OCI-M1 (cell line): ENCODE measurements at regions not wholly inside any gene's neighbourhood (a gene's known extent, or its start where the extent isn't known, plus 50 kb on each side); places are given as distances from the start of the nearest gene placed in this dataset.

ENCODE experiments used
- DNase-seq: peaks from one replicate; lab custom pipeline; 2025; lab: John Stamatoyannopoulos, UW

DNA sequence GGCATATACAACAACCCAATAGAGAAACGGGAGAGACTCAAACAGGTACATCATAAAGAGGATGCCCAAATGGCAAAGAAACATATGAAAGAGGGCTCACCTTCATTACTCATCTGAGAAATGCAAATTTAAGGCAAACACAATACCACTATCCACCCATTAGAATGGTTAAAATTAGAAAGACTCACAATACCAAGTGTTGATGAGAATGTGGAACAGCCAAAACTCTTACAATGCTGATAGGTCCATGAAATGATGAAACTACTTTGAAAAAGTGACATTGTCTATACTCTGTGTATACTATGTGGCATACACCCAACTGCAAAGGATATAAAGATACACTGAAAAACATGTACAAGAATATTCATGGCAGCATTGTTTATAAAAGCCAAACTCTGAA lies 96.2 kb upstream of the TSHZ3 start:
- DNase-seq: no peak

DNA sequence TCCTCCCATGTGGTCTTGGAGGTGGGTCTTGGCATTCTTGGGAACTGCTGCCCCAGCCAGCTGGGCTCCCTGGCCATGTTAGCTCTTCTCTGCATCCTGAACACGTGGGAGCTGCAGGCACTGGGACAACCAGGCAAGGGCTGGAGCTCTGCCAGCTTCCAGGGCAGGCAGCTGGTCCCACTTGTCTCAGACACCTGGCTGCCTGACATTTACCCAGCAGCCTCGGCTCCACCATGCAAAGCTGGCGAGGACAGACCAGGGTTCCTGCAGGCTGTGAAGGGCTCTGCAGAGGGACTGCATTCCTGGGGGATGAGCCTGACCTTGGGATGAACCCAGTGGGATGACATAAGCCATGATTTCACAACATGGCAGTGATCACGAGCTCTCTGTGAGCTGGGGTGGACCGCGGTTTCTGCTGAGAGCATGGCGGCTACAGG lies 99.0 kb upstream of the TSHZ3 start:
- no peak for DNase-seq

DNA sequence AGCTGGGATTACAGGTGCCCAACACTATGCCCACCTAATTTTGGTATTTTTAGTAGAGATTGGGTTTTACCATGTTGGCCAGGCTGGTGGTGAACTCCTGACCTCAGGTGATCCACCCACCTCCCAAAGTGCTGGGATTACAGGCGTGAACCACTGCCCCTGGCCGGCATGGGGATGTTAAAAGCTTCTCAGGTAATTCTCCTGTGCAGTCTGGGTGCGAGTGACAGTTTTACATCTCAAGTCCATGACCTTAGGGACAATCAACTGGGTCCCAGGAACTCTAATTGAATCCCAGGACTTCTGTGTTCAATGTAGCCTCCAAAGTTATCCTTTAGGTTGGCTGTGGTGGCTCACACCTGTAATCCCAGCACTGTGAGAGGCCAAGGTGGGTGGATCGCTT lies 100.1 kb upstream of the TSHZ3 start:
- DNase-seq: no peak

DNA sequence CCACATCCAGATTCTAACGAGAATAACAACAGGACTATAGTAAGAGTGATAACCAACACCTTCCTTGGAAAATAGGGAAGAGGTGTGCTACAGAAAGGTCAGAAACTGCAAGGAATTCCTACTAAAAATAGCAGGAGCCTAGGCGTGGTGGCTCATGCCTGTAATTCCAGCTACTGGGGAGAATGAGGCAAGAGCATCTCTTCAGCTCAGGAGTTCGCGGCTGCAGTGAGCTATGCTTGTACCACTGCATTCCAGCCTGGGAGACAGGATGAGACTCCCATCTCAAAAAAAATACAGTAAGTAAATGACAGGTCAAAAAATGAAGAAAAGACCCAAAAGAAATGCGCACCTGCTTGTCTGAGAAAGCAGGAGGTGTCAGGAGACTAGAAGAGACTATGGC lies 101.5 kb upstream of the TSHZ3 start:
- DNase-seq: no peak

DNA sequence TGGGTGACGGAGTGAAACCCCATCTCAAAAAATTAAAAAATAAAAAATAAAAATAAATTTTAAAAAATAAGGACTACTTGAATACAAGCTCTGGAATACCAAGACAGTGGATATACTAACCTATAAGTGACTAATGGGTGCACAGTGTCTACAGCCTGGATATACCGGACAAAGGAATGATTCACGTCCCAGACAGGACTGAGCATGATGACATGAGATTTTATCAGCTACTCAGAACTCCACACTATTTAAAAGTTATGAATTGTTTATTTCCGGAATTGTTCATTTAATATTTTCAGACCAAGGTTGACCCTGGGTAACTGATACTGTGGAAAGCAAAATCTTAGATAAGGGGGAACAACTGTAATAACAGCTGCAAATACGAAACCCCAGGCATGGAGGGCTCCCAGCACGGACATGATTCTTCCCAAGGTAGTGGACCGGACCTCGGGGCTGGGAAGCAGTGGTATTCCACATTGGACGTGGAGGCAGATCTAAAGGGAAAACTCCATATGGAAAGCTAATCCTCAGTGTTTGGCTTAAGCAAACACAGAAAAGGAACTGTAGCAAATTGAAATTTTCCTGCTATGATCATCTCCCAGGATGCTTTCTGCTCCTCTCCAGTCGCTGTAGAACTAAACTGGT lies 102.6 kb upstream of the TSHZ3 start:
- no peak for DNase-seq

DNA sequence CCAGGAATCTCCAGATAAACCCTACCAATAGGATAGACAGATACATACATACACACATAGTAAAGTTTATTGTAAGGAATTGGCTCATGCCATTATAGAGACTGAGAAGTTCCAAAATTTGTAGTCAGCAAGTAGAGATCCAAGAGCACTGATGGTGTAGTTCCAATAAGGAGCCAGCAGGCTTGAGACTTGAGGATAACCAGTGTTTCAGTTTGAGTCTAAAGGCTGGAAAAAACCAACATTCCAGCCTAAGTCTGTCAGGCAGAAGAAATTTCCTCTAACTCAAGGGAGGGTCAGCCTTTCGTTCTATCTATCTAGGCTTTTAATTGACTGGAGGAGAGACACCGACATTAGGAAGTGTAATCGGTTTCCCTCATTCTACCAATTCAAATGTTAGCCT lies 110.2 kb upstream of the TSHZ3 start:
- DNase-seq: no peak

DNA sequence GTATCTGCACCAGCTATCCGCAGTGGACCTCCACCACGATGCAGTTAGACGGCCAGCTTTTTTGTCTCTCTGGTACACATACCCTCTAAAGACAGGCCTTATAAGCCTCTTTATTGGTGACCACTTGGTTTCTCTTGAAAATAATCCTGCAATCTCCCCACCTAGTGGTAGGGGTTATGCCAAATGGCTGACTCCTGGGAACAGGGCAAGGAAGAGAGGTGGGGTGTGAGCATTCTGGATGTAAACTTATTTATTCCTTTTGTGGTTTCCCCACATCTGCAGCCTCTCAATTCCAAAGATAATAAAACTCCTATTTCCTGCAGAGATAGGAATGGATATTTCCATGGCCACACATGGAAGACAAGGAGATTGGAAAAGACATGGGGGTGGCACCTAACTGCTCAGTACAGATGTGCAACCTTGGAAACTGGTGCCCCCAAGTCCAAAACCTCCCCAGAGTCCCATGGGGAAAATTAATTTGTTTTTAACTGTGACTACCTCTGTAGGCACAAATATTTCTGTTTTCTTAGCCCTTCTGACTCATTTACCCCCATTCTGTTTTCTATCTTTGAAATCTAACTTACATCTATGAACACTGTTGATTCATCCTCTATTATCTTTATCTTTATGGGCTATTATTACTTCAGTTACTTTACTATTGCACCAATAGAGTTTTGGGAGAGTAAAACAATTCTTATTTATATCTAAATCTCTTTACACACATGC lies 112.7 kb upstream of the TSHZ3 start:
- DNase-seq: no peak

DNA sequence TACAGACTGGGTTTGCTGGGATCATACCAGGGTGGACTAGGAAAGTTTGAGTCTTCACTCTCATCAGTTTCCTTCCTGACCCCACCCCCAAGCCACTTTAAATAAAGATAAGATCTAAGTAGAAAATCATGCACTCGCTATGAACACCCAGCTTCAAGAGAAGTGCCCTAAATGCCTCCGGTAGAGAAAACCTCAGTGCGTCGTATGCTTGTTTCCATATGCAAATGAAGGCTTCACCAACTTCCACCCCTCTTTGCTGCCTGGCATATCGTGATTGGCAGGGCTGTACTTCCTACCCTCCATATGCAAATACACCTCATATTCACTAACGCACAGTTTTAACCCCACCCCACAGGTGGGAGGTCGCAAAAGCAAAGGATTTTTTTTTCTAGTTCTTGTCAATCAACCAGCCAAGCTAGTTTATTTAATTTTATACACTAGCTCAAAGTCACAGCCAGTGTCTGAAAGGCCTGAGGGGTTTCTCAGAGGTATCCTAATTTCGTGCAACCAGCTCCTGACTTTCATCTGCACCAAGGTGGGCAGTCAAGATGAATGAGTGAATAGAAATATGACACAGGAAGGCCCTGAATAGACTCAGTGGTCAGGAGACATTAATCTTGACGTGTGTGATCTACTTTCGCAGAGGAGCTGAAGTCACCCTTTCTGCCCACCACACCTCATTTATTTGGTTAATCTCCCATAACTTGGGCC lies 121.1 kb upstream of the TSHZ3 start:
- DNase-seq: no peak

DNA sequence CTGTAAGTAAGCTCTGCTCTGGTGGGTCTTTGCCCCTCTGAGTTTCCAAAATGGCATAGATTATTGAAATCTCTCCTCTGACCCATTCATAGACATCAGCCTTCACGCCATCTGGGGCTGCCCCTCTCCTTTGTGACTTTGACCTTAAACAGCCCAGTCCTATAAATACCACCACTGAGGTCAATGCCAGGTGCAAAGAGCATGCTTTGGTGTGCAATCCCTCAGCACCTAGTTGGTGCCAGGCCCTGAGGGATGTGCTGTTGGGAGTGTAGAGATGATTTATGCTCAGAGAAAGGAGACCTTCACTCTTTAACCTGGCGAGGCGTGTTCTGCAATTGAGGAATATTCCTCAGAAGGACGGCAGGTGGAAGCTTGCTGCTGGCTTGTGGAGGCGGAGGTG lies 121.7 kb upstream of the TSHZ3 start:
- DNase-seq: no peak

DNA sequence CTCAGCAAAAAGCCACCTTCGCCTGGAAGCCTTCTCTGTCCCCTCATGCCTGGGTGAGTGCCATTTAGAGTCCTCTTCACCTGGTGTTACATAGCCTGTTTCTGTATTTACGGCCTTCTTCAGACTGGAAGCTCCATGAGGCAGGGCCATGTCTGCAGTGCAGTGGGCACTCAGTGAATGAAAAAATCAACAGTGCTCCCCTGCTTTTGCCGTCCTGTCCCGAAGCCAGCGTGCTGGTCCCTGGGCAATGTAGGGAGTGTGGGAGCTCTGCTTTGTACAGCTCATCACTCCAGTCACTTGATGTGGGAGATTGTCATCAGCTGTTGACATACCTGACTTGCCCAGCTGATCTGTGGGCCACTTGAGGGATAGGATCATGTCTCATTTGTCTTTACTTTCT lies 129.0 kb upstream of the TSHZ3 start:
- DNase-seq: no peak

DNA sequence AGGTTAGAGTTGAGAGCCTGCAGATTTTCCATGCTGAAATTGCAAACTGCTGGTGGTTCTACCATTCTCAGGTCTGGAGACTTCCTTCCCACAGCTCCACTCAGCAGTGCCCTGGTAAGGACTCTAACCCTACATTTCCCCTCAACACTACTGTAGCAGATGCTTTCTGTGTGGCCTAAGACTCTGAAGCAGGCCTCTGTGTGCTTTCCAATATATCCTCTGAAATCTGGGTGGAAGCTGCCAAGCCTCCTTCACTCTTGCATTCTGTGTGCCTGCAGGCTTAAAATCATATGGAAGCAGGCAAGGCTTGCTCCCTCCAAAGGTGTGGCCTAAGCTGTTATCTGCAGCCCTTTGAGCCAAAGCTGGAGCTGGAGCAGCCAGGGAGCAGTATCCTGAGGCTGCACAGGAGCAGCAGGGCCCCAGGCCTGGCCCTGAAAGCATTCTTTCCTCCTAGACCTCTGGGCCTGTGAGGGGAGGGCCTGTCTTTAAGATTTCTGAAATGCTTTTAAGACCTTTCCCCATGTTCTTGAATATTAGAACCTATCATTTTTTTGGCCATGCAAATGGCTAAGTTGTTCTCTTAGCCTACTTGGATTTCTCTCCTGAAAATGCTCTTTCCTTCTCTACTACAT lies 134.1 kb upstream of the TSHZ3 start:
- DNase-seq: no peak

DNA sequence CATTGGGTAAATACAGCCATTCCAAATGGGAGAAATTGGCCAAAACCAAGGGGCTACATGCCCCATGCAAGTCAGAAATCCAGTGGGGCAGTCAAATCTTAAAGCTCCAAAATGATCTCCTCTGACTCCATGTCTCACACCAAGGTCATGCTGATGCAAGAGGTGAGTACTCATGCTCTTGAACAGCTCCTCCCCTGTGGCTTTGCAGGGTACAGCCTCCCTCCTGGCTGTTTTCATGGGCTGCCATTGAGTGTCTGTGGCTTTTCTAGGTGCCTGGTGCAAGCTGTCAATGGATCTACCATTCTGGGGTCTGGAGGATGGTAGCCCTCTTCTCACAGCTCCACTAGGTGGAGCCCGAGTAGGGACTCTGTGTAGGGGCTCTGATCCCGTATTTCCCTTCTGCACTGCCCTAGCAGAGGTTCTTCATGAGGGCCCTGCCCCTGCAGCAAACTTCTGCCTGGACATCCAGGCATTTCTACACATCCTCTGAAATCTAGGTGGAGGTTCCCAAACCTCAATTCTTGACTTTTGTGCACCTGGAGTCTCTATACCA lies 135.7 kb upstream of the TSHZ3 start:
- peak; percentile 6 for DNase-seq

DNA sequence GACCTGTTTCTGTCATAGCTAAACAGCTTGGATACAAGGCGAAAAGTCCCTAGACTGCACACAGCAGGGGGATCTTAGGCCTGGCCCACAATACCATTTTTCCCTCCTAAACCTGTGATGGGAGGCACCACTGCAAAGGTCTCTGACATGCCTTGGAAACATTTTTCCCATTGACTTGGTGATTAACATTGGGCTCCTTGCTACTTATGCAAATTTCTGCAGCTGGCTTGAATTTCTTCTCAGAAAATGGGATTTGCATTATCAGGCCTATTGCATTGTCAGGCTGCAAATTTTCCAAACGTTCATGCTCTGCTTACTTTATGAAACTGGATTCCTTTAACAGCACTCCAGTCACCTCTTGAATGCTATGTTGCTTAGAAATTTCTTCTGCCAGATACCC lies 136.2 kb upstream of the TSHZ3 start:
- no peak for DNase-seq

DNA sequence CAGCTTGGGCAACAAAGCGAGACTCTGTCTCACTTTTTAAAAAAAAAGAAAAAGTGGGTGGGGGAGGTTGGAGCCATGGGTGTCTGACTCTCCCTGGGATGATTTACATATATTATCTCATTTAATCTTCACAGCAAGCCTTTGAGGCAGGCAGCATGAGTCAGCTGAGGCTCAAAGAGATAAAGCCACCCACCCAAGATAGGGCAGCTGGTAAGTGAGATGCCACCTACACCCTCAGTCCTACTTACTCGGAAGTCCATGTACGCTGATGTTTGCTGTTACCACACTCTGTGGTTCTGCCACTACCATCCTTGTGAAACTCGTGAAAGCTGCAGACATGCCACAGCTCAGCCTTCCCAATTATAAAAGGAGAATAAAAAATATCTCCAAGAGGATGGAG lies 142.0 kb upstream of the TSHZ3 start:
- no peak for DNase-seq

DNA sequence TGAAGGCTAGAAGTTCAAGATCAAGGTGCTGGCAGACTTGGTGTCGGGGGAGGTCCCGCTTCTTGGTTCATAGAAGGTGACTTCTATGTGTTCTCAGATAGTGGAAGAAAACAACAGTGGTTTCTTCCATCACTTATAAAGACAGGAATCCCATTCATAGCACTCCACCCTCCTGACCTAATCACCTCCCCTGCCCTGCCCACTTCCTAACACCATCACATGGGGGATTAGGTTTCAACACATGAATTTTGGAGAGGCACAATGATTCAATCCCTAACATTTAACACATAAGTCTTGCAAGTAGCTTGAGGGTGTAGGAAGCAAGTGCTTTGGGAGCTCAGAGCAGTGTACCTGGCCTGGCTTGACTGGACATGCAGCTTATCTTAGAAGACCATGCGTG lies 142.8 kb upstream of the TSHZ3 start:
- DNase-seq: no peak

DNA sequence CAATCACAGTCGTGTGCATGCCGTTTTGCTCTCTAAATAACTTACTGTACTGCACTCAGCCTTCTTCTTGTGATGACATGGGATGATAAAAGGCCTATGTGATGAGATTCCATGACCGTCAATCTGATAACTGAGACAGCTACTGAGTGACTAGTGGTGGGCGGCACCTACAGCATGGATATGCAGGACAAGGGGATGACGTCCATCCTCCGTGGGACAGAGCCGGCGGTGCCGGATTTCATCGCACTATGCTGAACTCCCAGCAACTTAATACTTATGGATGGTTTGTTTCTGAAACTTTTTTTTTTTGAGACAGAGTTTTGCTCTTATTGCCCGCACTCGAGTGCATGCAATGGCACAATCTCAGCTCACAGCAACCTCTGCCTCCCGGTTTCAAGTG lies 146.8 kb upstream of the TSHZ3 start:
- no peak for DNase-seq

DNA sequence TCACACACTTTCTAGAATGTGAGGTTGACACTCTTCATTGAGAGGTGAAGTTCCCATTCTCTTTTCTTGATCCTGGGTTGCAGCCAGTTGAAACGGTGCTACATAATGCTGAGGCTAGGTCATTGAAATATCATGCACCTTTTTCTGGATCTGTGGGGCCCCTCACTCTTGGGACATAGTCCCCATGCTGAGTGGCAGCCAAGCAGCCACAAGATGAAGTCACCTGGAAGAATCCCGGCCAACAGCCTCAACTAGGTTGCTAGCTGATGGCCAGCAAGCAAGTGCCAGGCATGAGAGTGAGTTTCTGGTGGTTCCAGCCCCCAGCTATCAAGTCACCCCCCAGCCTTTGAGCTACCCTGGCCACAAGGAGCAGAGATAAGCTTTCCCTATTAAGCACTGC lies 148.5 kb upstream of the TSHZ3 start:
- DNase-seq: no peak

DNA sequence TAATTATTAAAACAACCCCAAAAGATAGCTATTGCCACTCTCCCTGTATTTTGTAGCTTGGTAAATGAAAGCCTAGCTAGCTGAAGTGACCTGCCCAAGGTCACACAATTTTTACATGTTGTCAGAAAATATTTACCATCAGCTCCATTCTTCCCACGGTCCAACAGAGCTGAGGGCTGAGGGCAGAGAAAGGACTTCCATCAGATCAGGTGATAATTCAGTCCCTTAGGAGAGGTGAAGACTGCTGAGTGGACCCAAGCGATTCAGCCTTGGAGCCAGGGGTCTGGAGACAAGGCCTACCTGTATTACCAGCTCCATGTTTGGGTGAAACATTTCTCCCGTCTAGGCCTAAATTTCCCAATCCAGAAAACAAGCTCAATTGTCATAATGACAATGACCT lies 149.5 kb upstream of the TSHZ3 start:
- DNase-seq: no peak

DNA sequence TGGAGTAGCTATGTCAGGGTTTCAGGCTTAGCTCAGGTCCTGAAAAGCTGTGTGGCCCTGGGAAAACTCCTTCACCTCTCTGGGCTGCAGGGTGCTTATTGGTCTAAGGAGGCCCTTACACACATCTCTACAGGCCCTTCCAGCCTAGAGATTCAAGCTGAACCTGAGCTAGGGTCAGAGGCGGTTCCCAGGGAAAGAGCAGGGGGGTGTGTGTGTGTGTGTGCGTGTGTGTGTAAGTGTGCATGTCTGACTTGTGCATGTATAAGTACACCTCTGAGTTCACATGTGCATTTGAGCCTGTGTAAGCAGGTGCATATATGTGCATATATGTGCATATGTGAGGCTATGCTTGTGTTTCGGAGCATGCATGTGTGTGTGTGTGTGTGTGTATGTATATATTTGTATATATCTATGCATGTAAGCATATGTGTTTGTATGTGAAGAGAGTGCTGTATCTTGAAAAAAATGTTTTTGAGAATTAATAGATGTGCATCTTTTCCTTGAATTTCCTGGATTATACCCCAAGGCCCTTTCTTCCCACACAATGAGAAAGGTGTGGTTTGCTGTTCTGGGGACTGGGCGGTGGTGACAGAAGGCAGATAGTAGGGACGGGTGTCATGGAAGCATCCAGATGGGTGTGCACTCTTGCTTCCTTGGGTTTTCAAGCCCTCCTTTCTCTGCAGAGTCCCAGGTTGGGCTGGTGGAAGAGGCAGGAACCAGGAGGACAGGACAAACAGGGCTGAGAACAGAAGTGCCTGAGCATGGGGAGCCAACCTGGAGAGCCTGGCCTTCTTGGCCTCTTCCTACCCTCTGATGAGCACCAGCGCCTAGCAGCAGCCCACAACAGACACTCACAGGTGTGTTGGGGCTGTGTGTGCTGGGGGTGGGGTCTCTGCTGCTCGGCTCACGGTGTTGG lies 150.3 kb upstream of the TSHZ3 start:
- no peak for DNase-seq

DNA sequence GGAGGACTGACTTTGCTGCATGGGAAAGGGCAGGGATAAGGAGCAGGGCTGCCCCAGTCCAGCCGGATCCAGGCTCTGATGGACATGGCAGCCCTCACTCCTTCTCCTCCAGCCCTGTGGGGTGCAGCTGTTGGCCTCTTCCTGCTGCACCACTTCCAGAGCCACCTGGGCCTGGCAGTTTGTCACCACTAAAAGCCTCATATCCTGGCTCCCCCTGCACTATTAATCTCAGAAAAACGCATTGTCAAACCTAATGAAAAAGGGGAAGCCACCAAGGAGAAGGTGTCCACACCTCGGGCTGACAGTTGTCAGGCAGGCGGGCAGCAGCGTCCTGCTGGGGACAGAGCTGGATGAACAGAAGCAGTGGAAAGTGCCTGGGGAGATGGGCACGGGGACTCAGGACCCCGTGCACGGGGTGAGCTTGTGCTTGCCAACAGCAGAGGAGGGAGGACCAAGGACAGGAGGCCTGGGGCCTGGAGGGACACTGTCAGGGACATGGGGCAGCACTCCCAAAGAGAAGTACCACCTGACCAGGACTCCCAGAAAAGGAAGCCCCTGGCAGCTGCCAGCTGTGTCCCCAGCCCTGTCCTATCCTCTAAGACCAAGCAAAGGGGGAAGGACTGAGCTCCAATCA lies 151.1 kb upstream of the TSHZ3 start:
- DNase-seq: no peak

DNA sequence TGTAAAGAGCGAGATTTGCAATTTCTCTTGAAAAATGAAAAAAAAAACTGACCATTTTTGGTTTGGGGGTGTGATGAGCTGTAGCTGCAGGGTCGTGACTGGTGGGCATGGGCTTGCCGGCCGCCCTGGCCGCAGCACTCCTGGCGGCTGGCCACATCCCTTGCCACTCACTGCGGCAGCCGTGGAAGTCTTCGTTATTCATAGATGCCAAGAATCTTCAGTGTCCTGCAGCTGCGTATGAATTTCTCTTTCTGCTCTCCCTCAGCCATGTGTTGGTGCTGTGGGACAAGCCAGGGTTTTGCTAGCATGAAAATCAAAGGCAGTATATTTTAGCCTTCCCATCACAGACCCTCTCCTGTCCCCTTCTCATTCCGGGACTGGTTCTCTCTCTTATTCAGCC lies 151.7 kb upstream of the TSHZ3 start:
- DNase-seq: no peak
